ENCODE measurements at regions not wholly inside any gene's neighbourhood (a gene's known extent, or its start where the extent isn't known, plus 50 kb on each side); places are given as distances from the start of the nearest gene placed in this dataset.

DNA sequence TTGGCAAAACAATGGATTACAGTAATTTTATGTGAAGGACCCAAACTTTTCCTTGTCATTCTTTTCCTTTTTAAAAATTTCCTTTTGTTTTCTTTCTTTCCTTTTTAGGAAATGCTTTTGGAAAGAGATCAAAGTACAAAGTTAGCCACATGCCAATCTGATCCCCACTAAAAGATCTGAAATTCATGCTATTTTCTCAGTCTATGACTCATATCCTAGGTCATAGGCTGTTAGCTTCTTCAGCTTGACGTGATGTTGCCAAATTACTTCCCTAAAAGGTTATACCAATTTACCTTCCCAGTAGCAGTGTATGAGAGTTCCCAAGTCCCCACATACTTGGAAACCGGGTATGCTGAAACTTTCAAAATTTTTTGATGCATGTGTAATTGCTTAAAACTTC is 355.3 kb downstream of the INSIG2 start:
- TF ChIP-seq, protein P1, sequence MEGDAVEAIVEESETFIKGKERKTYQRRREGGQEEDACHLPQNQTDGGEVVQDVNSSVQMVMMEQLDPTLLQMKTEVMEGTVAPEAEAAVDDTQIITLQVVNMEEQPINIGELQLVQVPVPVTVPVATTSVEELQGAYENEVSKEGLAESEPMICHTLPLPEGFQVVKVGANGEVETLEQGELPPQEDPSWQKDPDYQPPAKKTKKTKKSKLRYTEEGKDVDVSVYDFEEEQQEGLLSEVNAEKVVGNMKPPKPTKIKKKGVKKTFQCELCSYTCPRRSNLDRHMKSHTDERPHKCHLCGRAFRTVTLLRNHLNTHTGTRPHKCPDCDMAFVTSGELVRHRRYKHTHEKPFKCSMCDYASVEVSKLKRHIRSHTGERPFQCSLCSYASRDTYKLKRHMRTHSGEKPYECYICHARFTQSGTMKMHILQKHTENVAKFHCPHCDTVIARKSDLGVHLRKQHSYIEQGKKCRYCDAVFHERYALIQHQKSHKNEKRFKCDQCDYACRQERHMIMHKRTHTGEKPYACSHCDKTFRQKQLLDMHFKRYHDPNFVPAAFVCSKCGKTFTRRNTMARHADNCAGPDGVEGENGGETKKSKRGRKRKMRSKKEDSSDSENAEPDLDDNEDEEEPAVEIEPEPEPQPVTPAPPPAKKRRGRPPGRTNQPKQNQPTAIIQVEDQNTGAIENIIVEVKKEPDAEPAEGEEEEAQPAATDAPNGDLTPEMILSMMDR (conservative IDR thresholded peaks at IDR 0.05): no peak
- TF ChIP-seq ZFX (IDR thresholded peaks at IDR 0.05): no peak
